ENCODE measurements at regions not wholly inside any gene's neighbourhood (a gene's known extent, or its start where the extent isn't known, plus 50 kb on each side); places are given as distances from the start of the nearest gene placed in this dataset.

GRCh38 chr11:28833670-28834069, 725.5 kb downstream of the METTL15 start:
- no peak overlapping the region for H3K4me3 Mint-ChIP-seq
- DNase-seq (no peak), ATAC-seq (no peak)
- no peaks in the 10 kb centered on the region for H3K9me3 Mint-ChIP-seq
- ChIA-PET CTCF (no interaction called here), POLR2A (no interaction called here)
- intact Hi-C loops (cut with micrococcal nuclease) = no loop called here
- H3K27ac Mint-ChIP-seq = no peak overlapping the region
- no peaks in the 10 kb centered on the region for H3K36me3 Mint-ChIP-seq (ENCODE audit: low read depth)
- no peaks in the 10 kb centered on the region for H3K27me3 Mint-ChIP-seq
- no peaks in the 10 kb centered on the region for H3K4me1 Mint-ChIP-seq (ENCODE audit: low read depth)
- TF ChIP-seq, protein P1, sequence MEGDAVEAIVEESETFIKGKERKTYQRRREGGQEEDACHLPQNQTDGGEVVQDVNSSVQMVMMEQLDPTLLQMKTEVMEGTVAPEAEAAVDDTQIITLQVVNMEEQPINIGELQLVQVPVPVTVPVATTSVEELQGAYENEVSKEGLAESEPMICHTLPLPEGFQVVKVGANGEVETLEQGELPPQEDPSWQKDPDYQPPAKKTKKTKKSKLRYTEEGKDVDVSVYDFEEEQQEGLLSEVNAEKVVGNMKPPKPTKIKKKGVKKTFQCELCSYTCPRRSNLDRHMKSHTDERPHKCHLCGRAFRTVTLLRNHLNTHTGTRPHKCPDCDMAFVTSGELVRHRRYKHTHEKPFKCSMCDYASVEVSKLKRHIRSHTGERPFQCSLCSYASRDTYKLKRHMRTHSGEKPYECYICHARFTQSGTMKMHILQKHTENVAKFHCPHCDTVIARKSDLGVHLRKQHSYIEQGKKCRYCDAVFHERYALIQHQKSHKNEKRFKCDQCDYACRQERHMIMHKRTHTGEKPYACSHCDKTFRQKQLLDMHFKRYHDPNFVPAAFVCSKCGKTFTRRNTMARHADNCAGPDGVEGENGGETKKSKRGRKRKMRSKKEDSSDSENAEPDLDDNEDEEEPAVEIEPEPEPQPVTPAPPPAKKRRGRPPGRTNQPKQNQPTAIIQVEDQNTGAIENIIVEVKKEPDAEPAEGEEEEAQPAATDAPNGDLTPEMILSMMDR (IDR thresholded peaks at IDR 0.05) = no peak

DNA sequence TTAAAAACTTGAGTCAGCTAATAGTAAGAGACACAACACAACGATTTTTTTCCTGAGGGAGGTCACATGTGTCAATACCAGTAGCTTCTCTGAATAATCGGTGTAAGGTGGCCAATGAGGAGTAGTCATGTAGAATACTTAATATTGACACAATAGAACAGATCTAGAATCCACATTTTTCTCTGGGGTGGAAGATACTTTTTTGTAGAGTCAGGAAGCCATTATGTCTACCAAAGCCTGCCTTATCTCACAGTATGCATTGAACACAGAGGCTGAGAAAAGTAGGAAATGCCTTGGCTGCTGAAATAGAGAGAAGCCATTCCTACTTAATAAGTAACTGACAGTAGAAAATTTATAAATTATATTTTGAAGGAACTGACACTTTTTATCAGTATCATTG, 725.0 kb downstream of the METTL15 start:
- Mint-ChIP-seq H3K27me3 (no peaks in the 10 kb centered on the region), H3K4me3 (no peak overlapping the region), H3K36me3 (ENCODE audit: low read depth) (no peaks in the 10 kb centered on the region), H3K27ac (no peak overlapping the region), H3K9me3 (no peaks in the 10 kb centered on the region), H3K4me1 (ENCODE audit: low read depth) (no peaks in the 10 kb centered on the region)
- ChIA-PET POLR2A (no interaction called here), CTCF (no interaction called here)
- DNase-seq (no peak), ATAC-seq (no peak)
- TF ChIP-seq, protein P1 (IDR thresholded peaks at IDR 0.05) = no peak
- intact Hi-C loops (cut with micrococcal nuclease) = no loop called here

- H3K9me3 Mint-ChIP-seq = peaks cover 5% of the 10 kb centered on the region
- no peaks in the 10 kb centered on the region for H3K27me3 Mint-ChIP-seq
- H3K36me3 Mint-ChIP-seq (ENCODE audit: low read depth) = no peaks in the 10 kb centered on the region
- TF ChIP-seq, protein P1 (IDR thresholded peaks at IDR 0.05) = no peak
- intact Hi-C loops (cut with micrococcal nuclease) = no loop called here
- ChIA-PET CTCF (no interaction called here), POLR2A (no interaction called here)
- no peak for ATAC-seq
- no peak overlapping the region for H3K4me3 Mint-ChIP-seq
- DNase-seq = no peak
- no peaks in the 10 kb centered on the region for H3K4me1 Mint-ChIP-seq (ENCODE audit: low read depth)
- no peak overlapping the region for H3K27ac Mint-ChIP-seq
These were observed 718.6 kb downstream of the METTL15 start for GRCh38 chr11:28826807-28827206.

DNA sequence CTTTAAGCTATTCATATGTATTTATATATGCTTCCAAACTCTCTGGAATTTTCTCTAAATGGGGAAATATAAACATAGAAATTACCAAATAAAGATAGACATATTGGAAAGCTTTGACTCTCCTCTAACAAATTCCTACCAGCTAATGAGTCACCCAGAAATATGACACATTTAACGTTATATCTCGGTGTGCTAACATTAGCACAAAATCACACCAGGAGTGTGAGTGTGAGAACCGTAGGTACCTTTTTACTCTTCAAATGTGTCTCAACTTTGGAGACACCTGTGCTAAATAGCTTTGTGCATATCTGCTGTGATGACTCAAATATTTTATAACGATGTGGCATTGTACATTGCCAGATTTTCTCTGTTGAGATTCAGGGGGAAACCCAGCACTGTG, 714.4 kb downstream of the METTL15 start:
- Mint-ChIP-seq H3K4me1 (ENCODE audit: low read depth) (no peaks in the 10 kb centered on the region), H3K9me3 (peaks cover 7% of the 10 kb centered on the region), H3K36me3 (ENCODE audit: low read depth) (no peaks in the 10 kb centered on the region), H3K27me3 (no peaks in the 10 kb centered on the region), H3K27ac (no peak overlapping the region), H3K4me3 (no peak overlapping the region)
- ATAC-seq = no peak
- DNase-seq = no peak
- TF ChIP-seq, protein P1 (IDR thresholded peaks at IDR 0.05) = no peak
- intact Hi-C loops (cut with micrococcal nuclease) = no loop called here
- CTCF ChIA-PET = no interaction called here
- POLR2A ChIA-PET = no interaction called here

GRCh38 chr11:28820296-28820989, 712.3 kb downstream of the METTL15 start:
- H3K9me3 Mint-ChIP-seq = peaks cover 1% of the 10 kb centered on the region
- ChIA-PET CTCF (no interaction called here), POLR2A (no interaction called here)
- no peaks in the 10 kb centered on the region for H3K27me3 Mint-ChIP-seq
- intact Hi-C loops (cut with micrococcal nuclease) = no loop called here
- no peak overlapping the region for H3K27ac Mint-ChIP-seq
- TF ChIP-seq, protein P1 (IDR thresholded peaks at IDR 0.05) = no peak
- H3K4me1 Mint-ChIP-seq (ENCODE audit: low read depth) = no peaks in the 10 kb centered on the region
- H3K36me3 Mint-ChIP-seq (ENCODE audit: low read depth) = no peaks in the 10 kb centered on the region
- ATAC-seq (no peak), DNase-seq (no peak)
- H3K4me3 Mint-ChIP-seq = no peak overlapping the region

Measured in activated CD8-positive, alpha-beta T cell treated with anti-CD3 and anti-CD28 coated beads for 36 hours (primary cell).